ENCODE measurements at regions not wholly inside any gene's neighbourhood (a gene's known extent, or its start where the extent isn't known, plus 50 kb on each side); places are given as distances from the start of the nearest gene placed in this dataset.

DNA sequence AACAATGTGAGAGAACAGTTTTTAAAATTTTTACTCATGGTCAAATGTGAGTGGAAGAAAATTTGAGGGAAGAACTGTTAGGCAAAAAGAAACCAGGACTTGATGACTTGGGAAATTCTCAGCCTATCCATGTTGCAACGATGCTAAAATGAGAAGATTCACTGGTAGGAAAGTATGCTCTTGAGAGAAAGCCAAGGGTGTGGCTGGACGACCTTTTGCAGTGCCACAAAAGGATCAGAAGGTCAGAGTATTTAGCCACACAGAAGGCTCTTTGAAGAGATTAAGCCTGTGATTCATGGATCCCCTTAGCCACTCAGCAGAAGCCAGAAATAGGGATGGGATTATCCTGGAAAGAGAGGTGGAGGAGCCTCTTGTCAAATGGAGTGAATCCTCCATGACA lies 336.8 kb downstream of the LRIG3 start:
- TF ChIP-seq CTCF (IDR thresholded peaks at IDR 0.05; ENCODE audit: low read depth, low read length) (no peak), EZH2phosphoT487 (IDR thresholded peaks at IDR 0.05; ENCODE audit: low read depth) (no peak)
